HG03442 (cell line): ENCODE measurements at regions not wholly inside any gene's neighbourhood (a gene's known extent, or its start where the extent isn't known, plus 50 kb on each side); places are given as distances from the start of the nearest gene placed in this dataset.

Experiments
- ATAC-seq: cut with Tn5 transposase; IDR thresholded peaks from one replicate; pipeline ENCODE4 v1.9.1; 2021; ENCODE audit warnings: mild to moderate bottlenecking, moderate library complexity; ENCODE audit not compliant: unreplicated experiment

- ATAC-seq, result no peak
Measured at GRCh38 chr17:79330696-79331095, 256.1 kb downstream of the ENGASE start.

GRCh38 chr17:79330229-79330628 lies 255.6 kb downstream of the ENGASE start:
- no peak for ATAC-seq

- ATAC-seq, result no peak
Measured at GRCh38 chr17:79326814-79327213, 252.2 kb downstream of the ENGASE start.

GRCh38 chr17:79325709-79326430 lies 251.2 kb downstream of the ENGASE start:
- ATAC-seq, result no peak

GRCh38 chr17:79324194-79324593 lies 249.6 kb downstream of the ENGASE start:
- ATAC-seq, result no peak

- ATAC-seq, result no peak
Measured at GRCh38 chr17:79323566-79323965, 248.9 kb downstream of the ENGASE start.

- ATAC-seq, result no peak
Measured at GRCh38 chr17:79322211-79323123, 247.8 kb downstream of the ENGASE start.

- ATAC-seq, result no peak
Measured at GRCh38 chr17:79320331-79320730, 245.7 kb downstream of the ENGASE start.

GRCh38 chr17:79317916-79318315 lies 243.3 kb downstream of the ENGASE start:
- no peak for ATAC-seq

- no peak for ATAC-seq
Measured at GRCh38 chr17:79316805-79317204, 242.2 kb downstream of the ENGASE start.

GRCh38 chr17:79315358-79316105 lies 240.9 kb downstream of the ENGASE start:
- ATAC-seq, result no peak

GRCh38 chr17:79314617-79315357 lies 240.2 kb downstream of the ENGASE start:
- no peak for ATAC-seq

- ATAC-seq, result no peak
Measured at GRCh38 chr17:79311373-79311772, 236.7 kb downstream of the ENGASE start.

GRCh38 chr17:79306424-79307318 lies 232.0 kb downstream of the ENGASE start:
- ATAC-seq, result no peak

- ATAC-seq, result no peak
Measured at GRCh38 chr17:79305768-79306423, 231.3 kb downstream of the ENGASE start.

- ATAC-seq, result no peak
Measured at GRCh38 chr17:79305376-79305767, 230.7 kb downstream of the ENGASE start.

GRCh38 chr17:79304884-79305283 lies 230.3 kb downstream of the ENGASE start:
- no peak for ATAC-seq

- no peak for ATAC-seq
Measured at GRCh38 chr17:79303641-79304205, 229.1 kb downstream of the ENGASE start.

GRCh38 chr17:79301469-79301868 lies 226.8 kb downstream of the ENGASE start:
- no peak for ATAC-seq
